WI38 (cell line): ENCODE measurements at regions not wholly inside any gene's neighbourhood (a gene's known extent, or its start where the extent isn't known, plus 50 kb on each side); places are given as distances from the start of the nearest gene placed in this dataset.
"Not testable (repeated sequence)": the region's sequence is repeated elsewhere in the genome, so short reads cannot be mapped to it uniquely, and the experiment has no call there.

Experiments used
- H3K4me3 ChIP-seq: 2 replicates; pipeline ENCODE4 v1.5.1; 2011; ENCODE audit warnings: low read depth, mild to moderate bottlenecking, control low read depth, low read length
- TF ChIP-seq, protein P1 (sequence below): IDR thresholded peaks from 2 replicates; pipeline ENCODE4 v1.5.1; 2012; ENCODE audit warnings: low read depth, mild to moderate bottlenecking, control low read depth, low read length

DNA sequence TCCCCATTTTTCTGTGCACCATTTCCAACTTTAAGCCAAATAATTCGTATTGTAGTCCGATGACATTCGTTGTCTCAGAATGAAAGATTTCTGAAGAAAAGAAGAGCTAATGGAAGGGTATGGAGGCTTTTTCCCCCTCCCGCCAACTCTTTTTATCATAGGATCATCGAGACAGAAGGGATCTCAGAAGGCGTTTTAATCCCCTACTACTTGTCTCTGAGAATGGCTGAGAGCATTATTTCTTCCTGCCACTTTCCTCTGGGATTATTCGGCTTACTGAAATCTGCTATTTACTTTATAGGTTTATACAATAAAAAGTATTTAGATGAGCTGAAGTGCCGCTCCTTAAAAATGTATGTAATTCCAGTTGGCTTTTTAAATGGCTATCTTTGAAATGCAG lies 789.8 kb downstream of the EDEM1 start:
- H3K4me3 ChIP-seq = no peak overlapping the region
- TF ChIP-seq, protein P1, sequence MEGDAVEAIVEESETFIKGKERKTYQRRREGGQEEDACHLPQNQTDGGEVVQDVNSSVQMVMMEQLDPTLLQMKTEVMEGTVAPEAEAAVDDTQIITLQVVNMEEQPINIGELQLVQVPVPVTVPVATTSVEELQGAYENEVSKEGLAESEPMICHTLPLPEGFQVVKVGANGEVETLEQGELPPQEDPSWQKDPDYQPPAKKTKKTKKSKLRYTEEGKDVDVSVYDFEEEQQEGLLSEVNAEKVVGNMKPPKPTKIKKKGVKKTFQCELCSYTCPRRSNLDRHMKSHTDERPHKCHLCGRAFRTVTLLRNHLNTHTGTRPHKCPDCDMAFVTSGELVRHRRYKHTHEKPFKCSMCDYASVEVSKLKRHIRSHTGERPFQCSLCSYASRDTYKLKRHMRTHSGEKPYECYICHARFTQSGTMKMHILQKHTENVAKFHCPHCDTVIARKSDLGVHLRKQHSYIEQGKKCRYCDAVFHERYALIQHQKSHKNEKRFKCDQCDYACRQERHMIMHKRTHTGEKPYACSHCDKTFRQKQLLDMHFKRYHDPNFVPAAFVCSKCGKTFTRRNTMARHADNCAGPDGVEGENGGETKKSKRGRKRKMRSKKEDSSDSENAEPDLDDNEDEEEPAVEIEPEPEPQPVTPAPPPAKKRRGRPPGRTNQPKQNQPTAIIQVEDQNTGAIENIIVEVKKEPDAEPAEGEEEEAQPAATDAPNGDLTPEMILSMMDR = no peak

DNA sequence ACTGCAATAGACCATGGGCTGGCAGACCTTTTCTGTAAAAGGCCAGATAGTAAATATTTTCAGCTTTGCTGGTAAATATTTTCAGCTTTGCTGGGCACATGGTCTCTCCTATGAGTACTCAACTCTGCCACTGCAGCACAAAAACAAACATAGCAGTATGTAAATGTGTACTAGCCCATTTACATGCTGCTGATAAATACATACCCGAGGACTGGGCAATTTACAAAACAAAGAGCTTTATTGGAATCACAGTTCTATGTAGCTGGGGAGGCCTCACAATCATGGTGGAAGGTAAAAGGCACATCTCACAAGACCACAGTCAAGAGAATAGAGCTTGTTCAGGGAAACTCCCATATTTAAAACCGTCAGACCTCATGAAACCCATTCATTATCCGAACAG lies 793.0 kb downstream of the EDEM1 start:
- TF ChIP-seq, protein P1 = no peak
- H3K4me3 ChIP-seq = no peak overlapping the region

DNA sequence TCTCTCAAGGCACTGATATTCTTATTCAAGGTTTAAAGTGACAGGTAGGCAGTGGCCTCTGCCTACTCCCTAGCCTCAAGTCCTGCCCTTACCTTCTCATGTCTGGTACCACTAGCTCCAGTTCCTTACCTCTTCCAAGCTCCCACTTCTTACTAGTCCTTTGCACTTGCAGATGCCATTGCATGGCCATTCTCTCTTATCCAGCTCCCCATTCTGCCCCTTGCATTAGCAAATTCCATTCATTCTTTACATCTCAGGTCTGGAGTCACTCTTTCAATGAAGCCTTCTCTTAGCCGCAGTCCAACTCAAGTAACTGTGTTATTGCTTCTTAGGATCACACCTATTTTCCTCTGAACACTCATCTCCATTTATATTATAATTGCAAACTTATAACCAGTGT lies 807.1 kb downstream of the EDEM1 start:
- TF ChIP-seq, protein P1 = no peak
- H3K4me3 ChIP-seq = no peak overlapping the region

DNA sequence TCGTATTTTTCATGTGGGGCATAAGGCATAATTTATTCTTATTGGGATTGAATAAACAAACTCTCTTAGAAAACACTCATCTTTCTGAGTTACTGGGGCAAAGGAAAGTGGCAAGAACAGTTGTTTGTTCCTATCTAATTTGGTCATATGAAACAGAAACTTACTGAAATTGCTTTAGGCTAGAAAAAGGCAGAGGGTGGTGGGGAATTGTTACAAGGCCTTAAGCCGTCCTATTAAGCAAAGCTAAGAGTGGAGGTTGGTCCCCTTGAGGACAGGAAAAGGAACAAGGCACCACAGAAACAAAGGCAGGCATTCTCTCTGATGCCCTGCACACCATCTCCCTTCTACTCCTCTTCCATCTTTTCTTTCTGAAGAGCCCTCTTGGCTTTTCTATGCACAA lies 830.9 kb downstream of the EDEM1 start:
- TF ChIP-seq, protein P1 = no peak

DNA sequence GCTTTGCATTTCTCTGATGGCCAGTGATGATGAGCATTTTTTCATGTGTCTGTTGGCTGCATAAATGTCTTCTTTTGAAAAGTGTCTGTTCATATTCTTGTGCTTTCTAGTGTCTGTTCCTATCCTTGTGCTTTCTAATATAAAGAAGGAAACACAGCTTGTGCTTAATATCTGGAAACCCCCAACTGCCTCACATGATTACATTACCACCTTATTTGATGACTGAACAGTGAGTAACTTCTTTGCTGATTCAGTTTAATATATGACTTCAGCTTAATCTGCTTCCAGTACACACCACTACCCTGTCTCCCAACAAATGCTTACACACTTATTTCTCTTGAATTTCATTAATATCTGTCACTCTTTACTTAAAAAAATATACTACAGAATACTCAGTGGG lies 835.1 kb downstream of the EDEM1 start:
- TF ChIP-seq, protein P1 = no peak
- no peak overlapping the region for H3K4me3 ChIP-seq

More for the DNA sequence above, 830.9 kb downstream of the EDEM1 start:
- H3K4me3 ChIP-seq = no peak overlapping the region

DNA sequence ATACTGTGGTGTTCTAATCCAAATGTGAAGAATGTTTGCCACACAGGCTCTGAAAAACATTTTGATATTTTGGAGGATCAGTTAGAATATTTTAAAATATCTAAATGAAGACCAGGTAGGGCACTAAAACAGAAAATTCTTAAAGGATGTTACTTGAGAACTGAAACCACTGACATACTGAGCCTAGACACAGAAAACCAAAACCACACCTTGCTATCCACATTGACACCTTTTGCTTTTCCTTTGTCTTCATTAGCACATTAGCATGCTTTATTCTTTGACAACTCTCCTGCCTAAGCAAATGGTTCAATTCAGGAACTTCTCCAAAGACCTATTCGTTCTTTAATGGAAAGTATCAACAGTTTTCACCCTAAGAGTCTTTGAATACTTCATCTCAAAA lies 835.9 kb upstream of the GRM7 start:
- TF ChIP-seq, protein P1 = no peak
- no peak overlapping the region for H3K4me3 ChIP-seq

DNA sequence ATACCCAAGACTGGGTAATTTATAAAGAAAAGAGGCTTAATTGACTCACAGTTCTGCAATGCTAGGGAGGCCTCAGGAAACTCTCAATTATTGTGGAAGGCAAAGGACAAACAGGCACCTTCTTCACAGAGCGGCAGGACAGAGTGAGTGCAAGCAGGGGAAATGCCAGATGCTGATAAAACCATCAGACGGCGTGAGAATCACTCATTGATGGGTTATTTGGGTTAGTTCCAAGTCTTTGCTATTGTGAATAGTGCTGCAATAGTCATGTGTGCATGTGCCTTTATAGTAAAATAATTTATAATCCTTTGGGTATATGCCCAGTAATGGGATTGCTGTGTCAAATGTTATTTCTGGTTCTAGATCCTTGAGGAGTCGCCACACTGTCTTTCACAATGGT lies 830.3 kb upstream of the GRM7 start:
- not testable (repeated sequence) for H3K4me3 ChIP-seq

DNA sequence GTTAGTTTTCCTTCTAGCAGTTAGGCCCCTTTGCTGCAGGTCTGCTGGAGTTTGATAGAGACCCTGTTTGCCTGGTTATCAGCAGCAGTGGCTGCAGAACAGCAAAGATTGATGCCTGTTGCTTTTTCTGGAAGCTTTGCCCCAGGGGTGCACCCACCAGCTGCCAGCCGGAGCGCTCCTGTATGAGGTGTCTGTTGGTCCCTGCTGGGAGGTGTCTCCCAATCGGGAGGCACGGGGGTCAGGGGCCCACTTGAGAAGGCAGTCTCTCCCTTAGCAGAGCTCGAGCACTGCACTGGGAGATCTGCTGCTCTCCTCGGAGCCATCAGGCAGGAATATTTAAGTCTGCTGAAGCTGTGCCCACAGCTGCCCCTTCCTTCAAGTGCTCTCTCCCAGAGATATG lies 825.3 kb upstream of the GRM7 start:
- H3K4me3 ChIP-seq = no peak overlapping the region
- TF ChIP-seq, protein P1 = no peak
